ENCODE measurements at regions not wholly inside any gene's neighbourhood (a gene's known extent, or its start where the extent isn't known, plus 50 kb on each side); places are given as distances from the start of the nearest gene placed in this dataset.

- DNase-seq (ENCODE audit: low read depth) = no peak
- TF ChIP-seq CTCF (IDR thresholded peaks at IDR 0.05; ENCODE audit: control insufficient read depth, extremely low read depth, insufficient read depth) = no peak
- H3K4me3 ChIP-seq (ENCODE audit: low read depth, low read length) = no peak overlapping the region
Observed at GRCh38 chr4:53905276-53905940, 159.0 kb downstream of the CHIC2 start.

GRCh38 chr4:53902786-53903185 is 161.6 kb downstream of the CHIC2 start:
- TF ChIP-seq CTCF (IDR thresholded peaks at IDR 0.05; ENCODE audit: control insufficient read depth, extremely low read depth, insufficient read depth) = no peak
- no peak for DNase-seq (ENCODE audit: low read depth)

GRCh38 chr4:53900271-53900649 is 164.1 kb downstream of the CHIC2 start:
- TF ChIP-seq CTCF (IDR thresholded peaks at IDR 0.05; ENCODE audit: control insufficient read depth, extremely low read depth, insufficient read depth) = no peak
- no peak overlapping the region for H3K4me3 ChIP-seq (ENCODE audit: low read depth, low read length)
- no peak for DNase-seq (ENCODE audit: low read depth)

More at GRCh38 chr4:53902786-53903185, 161.6 kb downstream of the CHIC2 start:
- no peak overlapping the region for H3K4me3 ChIP-seq (ENCODE audit: low read depth, low read length)

- DNase-seq (ENCODE audit: low read depth) = no peak
- no peak overlapping the region for H3K4me3 ChIP-seq (ENCODE audit: low read depth, low read length)
- TF ChIP-seq CTCF (IDR thresholded peaks at IDR 0.05; ENCODE audit: control insufficient read depth, extremely low read depth, insufficient read depth) = no peak
Observed at GRCh38 chr4:53899586-53900270, 164.7 kb downstream of the CHIC2 start.

- TF ChIP-seq CTCF (IDR thresholded peaks at IDR 0.05; ENCODE audit: control insufficient read depth, extremely low read depth, insufficient read depth) = no peak
- no peak for DNase-seq (ENCODE audit: low read depth)
Observed at GRCh38 chr4:53895137-53895536, 169.3 kb downstream of the CHIC2 start.

GRCh38 chr4:53890461-53890860 is 173.9 kb downstream of the CHIC2 start:
- no peak for TF ChIP-seq CTCF (IDR thresholded peaks at IDR 0.05; ENCODE audit: control insufficient read depth, extremely low read depth, insufficient read depth)
- no peak overlapping the region for H3K4me3 ChIP-seq (ENCODE audit: low read depth, low read length)
- no peak for DNase-seq (ENCODE audit: low read depth)

More at GRCh38 chr4:53895137-53895536, 169.3 kb downstream of the CHIC2 start:
- no peak overlapping the region for H3K4me3 ChIP-seq (ENCODE audit: low read depth, low read length)
